ENCODE measurements at regions not wholly inside any gene's neighbourhood (a gene's known extent, or its start where the extent isn't known, plus 50 kb on each side); places are given as distances from the start of the nearest gene placed in this dataset.

DNA sequence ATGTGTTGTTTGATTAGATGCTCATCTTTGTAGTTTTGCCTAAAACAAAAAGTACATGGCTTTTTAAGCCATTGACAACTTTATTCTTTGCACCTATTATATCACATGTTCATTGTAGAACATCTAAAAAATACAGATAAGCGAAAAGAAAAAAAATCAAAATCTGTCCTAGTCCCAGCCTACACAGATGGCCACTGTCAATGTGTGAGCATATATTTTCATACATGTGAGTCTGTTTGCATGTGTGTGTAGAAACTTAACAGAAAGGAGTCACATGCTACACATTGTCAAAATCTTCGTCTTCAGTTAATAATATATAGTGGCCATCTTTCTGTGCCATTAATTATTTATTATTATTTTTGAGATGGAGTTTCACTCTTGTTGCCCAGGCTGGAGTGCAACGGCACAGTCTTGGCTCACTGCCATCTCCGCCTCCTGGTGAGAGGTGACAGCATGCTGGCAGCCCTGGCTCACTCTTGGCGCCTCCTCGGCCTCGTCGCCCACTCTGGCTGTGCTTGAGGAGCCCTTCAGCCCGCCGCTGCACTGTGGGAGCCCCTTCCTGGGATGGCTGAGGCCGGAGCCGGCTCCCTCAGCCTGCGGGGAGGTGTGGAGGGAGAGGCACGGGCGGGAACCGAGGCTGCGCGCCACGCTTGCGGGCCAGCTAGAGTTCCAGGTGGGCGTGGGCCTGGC is 68.5 kb upstream of the AMZ2 start:
- no peak overlapping the region for H3K14ac ChIP-seq (replicated peaks; ENCODE audit: low read depth, low read length)
- H3K56ac ChIP-seq (ENCODE audit: extremely low read depth, insufficient read depth, low read length) = no peak overlapping the region
- dilution Hi-C loops (cut with HindIII; ENCODE audit: low sequenced_read_pairs, unreplicated experiment) = no loop called here
- no peak overlapping the region for H3K9ac ChIP-seq (ENCODE audit: low read depth, low read length)
- H3K4me2 ChIP-seq (ENCODE audit: low read depth, low read length) = no peak overlapping the region
- no peak overlapping the region for H2BK120ac ChIP-seq (ENCODE audit: low read depth, low read length)
- H3K4me1 ChIP-seq (ENCODE audit: control insufficient read depth, insufficient read depth, low read length) = peaks cover 3% of the 10 kb centered on the region; the same call in 1 of the 2 replicates
- no peak overlapping the region for H4K91ac ChIP-seq (ENCODE audit: insufficient read depth, low read depth, low read length)
- no peak overlapping the region for H3K27ac ChIP-seq (ENCODE audit: insufficient read depth, low read length)
- no peak overlapping the region for H4K8ac ChIP-seq (ENCODE audit: low read depth in 2 of 2, low read length in 2 of 2)
- no peaks in the 10 kb centered on the region for H4K20me1 ChIP-seq (ENCODE audit: insufficient read depth, low read length)
- no peak overlapping the region for H3K23ac ChIP-seq (ENCODE audit: low read depth, low read length)
- no peaks in the 10 kb centered on the region for H3K9me1 ChIP-seq (ENCODE audit: insufficient read depth, low read length)
- DNase-seq (no peak), ATAC-seq (ENCODE audit: low read depth) (no peak)
- ChIA-PET POLR2A (ENCODE audit: unreplicated experiment) (no interaction called here), CTCF (no interaction called here)
- H3K9me3 ChIP-seq (ENCODE audit: control insufficient read depth, insufficient read depth, low read length) = no peaks in the 10 kb centered on the region
- no peak overlapping the region for H2AK5ac ChIP-seq (ENCODE audit: low read depth, low read length)
- no peak overlapping the region for H4K5ac ChIP-seq (ENCODE audit: low read depth, low read length)
- BruUV-seq (replicated peaks) = no TSS peak
- intact Hi-C loops (cut with micrococcal nuclease) = loop anchor here (10.0 kb wide), 1 partner anchor 585 kb away; no protein-coding TSS in a partner anchor
- H3K79me1 ChIP-seq (ENCODE audit: low read depth in 1 of 2, low read length in 2 of 2) = no peaks in the 10 kb centered on the region
- H2BK20ac ChIP-seq (ENCODE audit: low read depth, low read length) = no peak overlapping the region
- no peak overlapping the region for H3K4ac ChIP-seq (ENCODE audit: low read depth, low read length)
- no peak overlapping the region for H3K4me3 ChIP-seq (ENCODE audit: insufficient read depth, low read depth, low read length)
- H2AFZ ChIP-seq (replicated peaks; ENCODE audit: low read length, poor library complexity) = no peak overlapping the region
- no peak overlapping the region for H2BK5ac ChIP-seq (ENCODE audit: low read depth, low read length, poor library complexity, severe bottlenecking)
- no peak overlapping the region for H2BK15ac ChIP-seq (ENCODE audit: low read depth, low read length)
- H3K36me3 ChIP-seq (ENCODE audit: control insufficient read depth, insufficient read depth, low read length) = no peaks in the 10 kb centered on the region
- 93% methylated on average over 3 of the region's 21 CpGs; no CpG with 5 or more reads in 1 of the 2 experiments for WGBS, 2 experiments (ENCODE audit: extremely low coverage in 2 of 2, insufficient read length in 1 of 2)
- TF ChIP-seq RFX5 (IDR thresholded peaks at IDR 0.05; ENCODE audit: low read depth, low read length) (no peak), RCOR1 (IDR thresholded peaks at IDR 0.05; ENCODE audit: insufficient replicate concordance, low read length) (no peak), NFE2L2 (IDR thresholded peaks at IDR 0.05; ENCODE audit: low read depth, low read length) (no peak), USF2 (IDR thresholded peaks at IDR 0.05; ENCODE audit: low read depth, low read length) (no peak), CHD1 (IDR thresholded peaks at IDR 0.05; ENCODE audit: low read depth, low read length) (no peak), POLR2A (IDR thresholded peaks at IDR 0.05; ENCODE audit: low read depth, low read length) (no peak), RAD21 (IDR thresholded peaks at IDR 0.05; ENCODE audit: low read length) (no peak), BHLHE40 (IDR thresholded peaks at IDR 0.05; ENCODE audit: low read depth, low read length) (no peak), CEBPB (IDR thresholded peaks at IDR 0.05; ENCODE audit: low read depth, low read length) (no peak), MAZ (IDR thresholded peaks at IDR 0.05; ENCODE audit: borderline replicate concordance, low read depth, low read length) (no peak), MAFK (IDR thresholded peaks at IDR 0.05; ENCODE audit: low read depth, low read length) (no peak), FOS (IDR thresholded peaks at IDR 0.05; ENCODE audit: low read depth, low read length) (no peak), ELK1 (IDR thresholded peaks at IDR 0.05; ENCODE audit: borderline replicate concordance, low read depth, low read length) (no peak), SMC3 (IDR thresholded peaks at IDR 0.05; ENCODE audit: low read depth, low read length) (no peak), MXI1 (IDR thresholded peaks at IDR 0.05; ENCODE audit: borderline replicate concordance, low read depth, low read length) (no peak)
- TF ChIP-seq, protein P1, sequence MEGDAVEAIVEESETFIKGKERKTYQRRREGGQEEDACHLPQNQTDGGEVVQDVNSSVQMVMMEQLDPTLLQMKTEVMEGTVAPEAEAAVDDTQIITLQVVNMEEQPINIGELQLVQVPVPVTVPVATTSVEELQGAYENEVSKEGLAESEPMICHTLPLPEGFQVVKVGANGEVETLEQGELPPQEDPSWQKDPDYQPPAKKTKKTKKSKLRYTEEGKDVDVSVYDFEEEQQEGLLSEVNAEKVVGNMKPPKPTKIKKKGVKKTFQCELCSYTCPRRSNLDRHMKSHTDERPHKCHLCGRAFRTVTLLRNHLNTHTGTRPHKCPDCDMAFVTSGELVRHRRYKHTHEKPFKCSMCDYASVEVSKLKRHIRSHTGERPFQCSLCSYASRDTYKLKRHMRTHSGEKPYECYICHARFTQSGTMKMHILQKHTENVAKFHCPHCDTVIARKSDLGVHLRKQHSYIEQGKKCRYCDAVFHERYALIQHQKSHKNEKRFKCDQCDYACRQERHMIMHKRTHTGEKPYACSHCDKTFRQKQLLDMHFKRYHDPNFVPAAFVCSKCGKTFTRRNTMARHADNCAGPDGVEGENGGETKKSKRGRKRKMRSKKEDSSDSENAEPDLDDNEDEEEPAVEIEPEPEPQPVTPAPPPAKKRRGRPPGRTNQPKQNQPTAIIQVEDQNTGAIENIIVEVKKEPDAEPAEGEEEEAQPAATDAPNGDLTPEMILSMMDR (conservative IDR thresholded peaks at IDR 0.05; ENCODE audit: low read depth, low read length) = no peak
- no peak overlapping the region for H3K18ac ChIP-seq (ENCODE audit: low read depth, low read length)
- H2AK9ac ChIP-seq (replicated peaks; ENCODE audit: low read depth, low read length, poor library complexity) = no peak overlapping the region
- no peaks in the 10 kb centered on the region for H3K27me3 ChIP-seq (ENCODE audit: control insufficient read depth, insufficient read depth, low read length)
- in situ Hi-C loops (cut with MboI; ENCODE audit: low sequenced_read_pairs) = no loop called here

All from IMR-90 (cell line).